GM23338 (cell line): ENCODE measurements at regions not wholly inside any gene's neighbourhood (a gene's known extent, or its start where the extent isn't known, plus 50 kb on each side); places are given as distances from the start of the nearest gene placed in this dataset.
"Not testable (repeated sequence)": the region's sequence is repeated elsewhere in the genome, so short reads cannot be mapped to it uniquely, and the experiment has no call there.

Experiments used
- ATAC-seq: fragments of 200-7000 bp; cut with Tn5 transposase; 3 replicates; pipeline ENCODE4 v1.9.1; 2020
- DNase-seq: peaks from one replicate; pipeline ENCODE4 v3.0.0-alpha.2; 2015; ENCODE audit warnings: low spot score
- H2AFZ ChIP-seq: fragments of 200-600 bp; sonication (generic); 2 replicates; pipeline ENCODE4 v1.8.0; 2016; ENCODE audit warnings: antibody characterized with exemption, mild to moderate bottlenecking, moderate library complexity
- H3F3A ChIP-seq: fragments of 200-600 bp; sonication (generic); replicated peaks from 2 replicates; pipeline ENCODE4 v1.8.0; 2017; ENCODE audit warnings: antibody characterized with exemption, mixed run types, low read depth
- H3K27ac ChIP-seq: fragments of 200-600 bp; sonication (generic); 2 replicates; pipeline ENCODE4 v1.6.1; 2016; ENCODE audit warnings: low read depth
- H3K27me3 ChIP-seq: fragments of 200-600 bp; sonication (generic); 2 replicates; pipeline ENCODE4 v1.8.0; 2016; ENCODE audit warnings: mild to moderate bottlenecking, mixed run types, moderate library complexity; ENCODE audit not compliant: insufficient read depth
- H3K36me3 ChIP-seq: fragments of 200-600 bp; sonication (generic); 2 replicates; pipeline ENCODE4 v1.8.0; 2016; ENCODE audit warnings: mild to moderate bottlenecking; ENCODE audit not compliant: insufficient read depth
- H3K4me1 ChIP-seq: fragments of 200-600 bp; sonication (generic); 2 replicates; pipeline ENCODE4 v1.8.0; 2016; ENCODE audit warnings: mild to moderate bottlenecking, moderate library complexity; ENCODE audit not compliant: insufficient read depth
- H3K4me2 ChIP-seq: fragments of 200-600 bp; sonication (generic); 2 replicates; pipeline ENCODE4 v1.7.1; 2017; ENCODE audit warnings: mixed run types
- H3K4me3 ChIP-seq: fragments of 200-600 bp; sonication (generic); 2 replicates; pipeline ENCODE4 v1.6.1; 2016; ENCODE audit warnings: mixed run types
- H3K79me2 ChIP-seq: fragments of 200-600 bp; sonication (generic); replicated peaks from 2 replicates; pipeline ENCODE4 v1.8.0; 2017; ENCODE audit warnings: mild to moderate bottlenecking; ENCODE audit not compliant: insufficient read depth
- H3K9me2 ChIP-seq: fragments of 200-600 bp; sonication (generic); 2 replicates; pipeline ENCODE4 v1.8.0; 2017; ENCODE audit not compliant: insufficient read depth
- H4K20me1 ChIP-seq: fragments of 200-600 bp; sonication (generic); replicated peaks from 2 replicates; pipeline ENCODE4 v1.8.0; 2017; ENCODE audit warnings: mild to moderate bottlenecking; ENCODE audit not compliant: insufficient read depth
- H3K27ac Mint-ChIP-seq: 2 replicates; pipeline ENCODE4 v1.8.0; 2020; ENCODE audit warnings: inconsistent platforms, mild to moderate bottlenecking, moderate library complexity, mixed read lengths
- H3K27me3 Mint-ChIP-seq: 3 replicates; pipeline ENCODE4 v1.8.0; 2022; ENCODE audit warnings: low read depth, mild to moderate bottlenecking, moderate library complexity, mixed read lengths, inconsistent platforms; ENCODE audit not compliant: insufficient read depth, poor library complexity
- H3K36me3 Mint-ChIP-seq: 3 replicates; pipeline ENCODE4 v1.8.0; 2021; ENCODE audit warnings: low read depth, mild to moderate bottlenecking, inconsistent platforms, moderate library complexity, mixed read lengths
- H3K4me1 Mint-ChIP-seq: 3 replicates; pipeline ENCODE4 v1.8.0; 2020; ENCODE audit warnings: mild to moderate bottlenecking, inconsistent platforms, mixed read lengths
- H3K4me3 Mint-ChIP-seq: 3 replicates; pipeline ENCODE4 v1.8.0; 2021; ENCODE audit warnings: moderate library complexity, mild to moderate bottlenecking, inconsistent platforms, mixed read lengths
- H3K9me3 Mint-ChIP-seq: 3 replicates; pipeline ENCODE4 v1.8.0; 2020; ENCODE audit warnings: moderate library complexity, mild to moderate bottlenecking, inconsistent platforms, mixed read lengths
- CREB1 ChIP-seq: fragments of 250-450 bp; sonication (Bioruptor Pico); IDR thresholded peaks from 2 replicates; pipeline ENCODE4 v1.5.0; 2020; ENCODE audit warnings: low read depth, mild to moderate bottlenecking, moderate library complexity
- EZH2 ChIP-seq: fragments of 200-600 bp; sonication (generic); IDR thresholded peaks from one replicate; pipeline ENCODE4 v1.8.0; 2017; ENCODE audit warnings: antibody characterized with exemption, mild to moderate bottlenecking, low read depth; ENCODE audit not compliant: unreplicated experiment
- JUNB ChIP-seq: IDR thresholded peaks from one replicate; pipeline ENCODE4 v1.6.1; 2016; ENCODE audit warnings: antibody characterized with exemption; ENCODE audit not compliant: unreplicated experiment
- NANOG ChIP-seq: IDR thresholded peaks from 2 replicates; pipeline ENCODE4 v1.6.1; 2016; ENCODE audit warnings: antibody characterized with exemption, borderline replicate concordance
- REST ChIP-seq: IDR thresholded peaks from one replicate; pipeline ENCODE4 v1.6.1; 2018; ENCODE audit warnings: antibody characterized with exemption; ENCODE audit not compliant: unreplicated experiment
- ZNF462 ChIP-seq: fragments of 250-450 bp; sonication (Bioruptor Pico); IDR thresholded peaks from 2 replicates; pipeline ENCODE4 v1.5.0; 2020; ENCODE audit warnings: mild to moderate bottlenecking, moderate library complexity

- Mint-ChIP-seq H3K27ac (no peak overlapping the region), H3K9me3 (no peaks in the 10 kb centered on the region), H3K36me3 (no peaks in the 10 kb centered on the region), H3K27me3 (peaks cover 2% of the 10 kb centered on the region), H3K4me1 (no peaks in the 10 kb centered on the region), H3K4me3 (no peak overlapping the region)
- Histone ChIP-seq H3K9me2 (no peaks in the 10 kb centered on the region), H3K4me2 (no peak overlapping the region), H3K27me3 (no peaks in the 10 kb centered on the region), H2AFZ (no peak overlapping the region), H3K27ac (no peak overlapping the region), H4K20me1 (no peaks in the 10 kb centered on the region), H3K79me2 (no peaks in the 10 kb centered on the region), H3K4me1 (no peaks in the 10 kb centered on the region), H3K36me3 (no peaks in the 10 kb centered on the region), H3K4me3 (no peak overlapping the region), H3F3A (no peaks in the 10 kb centered on the region)
- no peak for TF ChIP-seq CREB1 (CRISPR knock-in tag)
- DNase-seq (no peak), ATAC-seq (no peak)
Observed at GRCh38 chr4:71217688-71218087, 121.1 kb upstream of the SLC4A4 start.

- not testable (repeated sequence) for H3K4me2 ChIP-seq, ATAC-seq, H3F3A ChIP-seq, H3K27ac Mint-ChIP-seq, H3K4me3 ChIP-seq, H4K20me1 ChIP-seq, H3K9me2 ChIP-seq, H3K4me1 Mint-ChIP-seq, H3K9me3 Mint-ChIP-seq, H2AFZ ChIP-seq, H3K79me2 ChIP-seq, H3K36me3 Mint-ChIP-seq, H3K4me3 Mint-ChIP-seq, H3K4me1 ChIP-seq, H3K27me3 Mint-ChIP-seq, H3K27me3 ChIP-seq, H3K27ac ChIP-seq, DNase-seq, H3K36me3 ChIP-seq
Observed at GRCh38 chr4:71220848-71221247, 118.0 kb upstream of the SLC4A4 start.

- Histone ChIP-seq H3K27ac (no peak overlapping the region), H3K4me3 (no peak overlapping the region), H3K9me2 (peaks cover 3% of the 10 kb centered on the region; the same call in 1 of the 2 replicates), H3F3A (no peaks in the 10 kb centered on the region), H3K27me3 (no peaks in the 10 kb centered on the region), H2AFZ (no peak overlapping the region), H3K4me1 (no peaks in the 10 kb centered on the region), H3K36me3 (no peaks in the 10 kb centered on the region), H3K79me2 (no peaks in the 10 kb centered on the region), H4K20me1 (no peaks in the 10 kb centered on the region), H3K4me2 (no peak overlapping the region)
- ATAC-seq (no peak), DNase-seq (no peak)
- Mint-ChIP-seq H3K27ac (no peak overlapping the region), H3K4me3 (no peak overlapping the region), H3K9me3 (peaks cover 3% of the 10 kb centered on the region; the same call in 1 of the 3 replicates), H3K27me3 (no peaks in the 10 kb centered on the region), H3K36me3 (no peaks in the 10 kb centered on the region), H3K4me1 (no peaks in the 10 kb centered on the region)
- TF ChIP-seq REST, result no peak
- no peak for TF ChIP-seq EZH2
- TF ChIP-seq JUNB, result no peak
- TF ChIP-seq NANOG, result no peak
- TF ChIP-seq ZNF462 (CRISPR knock-in tag), result no peak
Observed at GRCh38 chr4:71221510-71222466, 117.0 kb upstream of the SLC4A4 start.
